Esophagus squamous epithelium (tissue), 4 donors: ENCODE measurements at regions not wholly inside any gene's neighbourhood (a gene's known extent, or its start where the extent isn't known, plus 50 kb on each side); places are given as distances from the start of the nearest gene placed in this dataset.

Experiments
- CTCF ChIP-seq, 6 experiments: fragments of 450-650 bp in 4 of 6; fragments of 200-600 bp in 2 of 6; sonication (generic) in 2 of 6; IDR thresholded peaks; one replicate each; pipeline ENCODE4 v1.5.1; 2016 to 2019; ENCODE audit warnings: antibody characterized with exemption in 6 of 6, mild to moderate bottlenecking in 4 of 6, moderate library complexity in 4 of 6
- POLR2A ChIP-seq, 4 donors: fragments of 450-650 bp; IDR thresholded peaks; one replicate each; pipeline ENCODE4 v1.6.1; 2017; ENCODE audit warnings: antibody characterized with exemption in 4 of 4, mild to moderate bottlenecking in 4 of 4, moderate library complexity in 3 of 4

- TF ChIP-seq CTCF (IDR thresholded peaks at IDR 0.05) (no peak), POLR2A (IDR thresholded peaks at IDR 0.05) (no peak)
These were observed 142.8 kb upstream of the PLSCR5 start for GRCh38 chr3:146747928-146748327.
